BE2C (cell line): ENCODE measurements at regions not wholly inside any gene's neighbourhood (a gene's known extent, or its start where the extent isn't known, plus 50 kb on each side); places are given as distances from the start of the nearest gene placed in this dataset.

Experiments used
- DNase-seq: peaks from one replicate; pipeline ENCODE4 v3.0.0-alpha.2; 2020
- H3K27me3 ChIP-seq: fragments of 250-450 bp; sonication (Bioruptor Pico); 2 replicates; pipeline ENCODE4 v1.5.1; 2020; ENCODE audit warnings: mild to moderate bottlenecking
- H3K36me3 ChIP-seq: fragments of 250-450 bp; sonication (Bioruptor Pico); 2 replicates; pipeline ENCODE4 v1.5.1; 2020; ENCODE audit warnings: mild to moderate bottlenecking
- H3K4me1 ChIP-seq: fragments of 250-450 bp; sonication (Bioruptor Pico); 2 replicates; pipeline ENCODE4 v1.5.1; 2020
- H3K4me3 ChIP-seq: 2 replicates; pipeline ENCODE4 v1.5.1; 2011; ENCODE audit warnings: low read depth, low read length
- H3K9me3 ChIP-seq: fragments of 250-450 bp; sonication (Bioruptor Pico); 2 replicates; pipeline ENCODE4 v1.5.1; 2020
- TF ChIP-seq, protein P1 (sequence below): IDR thresholded peaks from 2 replicates; pipeline ENCODE4 v1.5.1; 2012; ENCODE audit warnings: mild to moderate bottlenecking, low read depth, low read length

- TF ChIP-seq, protein P1, sequence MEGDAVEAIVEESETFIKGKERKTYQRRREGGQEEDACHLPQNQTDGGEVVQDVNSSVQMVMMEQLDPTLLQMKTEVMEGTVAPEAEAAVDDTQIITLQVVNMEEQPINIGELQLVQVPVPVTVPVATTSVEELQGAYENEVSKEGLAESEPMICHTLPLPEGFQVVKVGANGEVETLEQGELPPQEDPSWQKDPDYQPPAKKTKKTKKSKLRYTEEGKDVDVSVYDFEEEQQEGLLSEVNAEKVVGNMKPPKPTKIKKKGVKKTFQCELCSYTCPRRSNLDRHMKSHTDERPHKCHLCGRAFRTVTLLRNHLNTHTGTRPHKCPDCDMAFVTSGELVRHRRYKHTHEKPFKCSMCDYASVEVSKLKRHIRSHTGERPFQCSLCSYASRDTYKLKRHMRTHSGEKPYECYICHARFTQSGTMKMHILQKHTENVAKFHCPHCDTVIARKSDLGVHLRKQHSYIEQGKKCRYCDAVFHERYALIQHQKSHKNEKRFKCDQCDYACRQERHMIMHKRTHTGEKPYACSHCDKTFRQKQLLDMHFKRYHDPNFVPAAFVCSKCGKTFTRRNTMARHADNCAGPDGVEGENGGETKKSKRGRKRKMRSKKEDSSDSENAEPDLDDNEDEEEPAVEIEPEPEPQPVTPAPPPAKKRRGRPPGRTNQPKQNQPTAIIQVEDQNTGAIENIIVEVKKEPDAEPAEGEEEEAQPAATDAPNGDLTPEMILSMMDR, result no peak
- DNase-seq, result no peak
- Histone ChIP-seq H3K9me3 (no peaks in the 10 kb centered on the region; the same call in 1 of the 2 replicates), H3K27me3 (no peaks in the 10 kb centered on the region), H3K4me3 (no peak overlapping the region), H3K4me1 (no peaks in the 10 kb centered on the region), H3K36me3 (no peaks in the 10 kb centered on the region)
Observed at GRCh38 chr14:98323836-98324235, 948.2 kb downstream of the BCL11B start.

DNA sequence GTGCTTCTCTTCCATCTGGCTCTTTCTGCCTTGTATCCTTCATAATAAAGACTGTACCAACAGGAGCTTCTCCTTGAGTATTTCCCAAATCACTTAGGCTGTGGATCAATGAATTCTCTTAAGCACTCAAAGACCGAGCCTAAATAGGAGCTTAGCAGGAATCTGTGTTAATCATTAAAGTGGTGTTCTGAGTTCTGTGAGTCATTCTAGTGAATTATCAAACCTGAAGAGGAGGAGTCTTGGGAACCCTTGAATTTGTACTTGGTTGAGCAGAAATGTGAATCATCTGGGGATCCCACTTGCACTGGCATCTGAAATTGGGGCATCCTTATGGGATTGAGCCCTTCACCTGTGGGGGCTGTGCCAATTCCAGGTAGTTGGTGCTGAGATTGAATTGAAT is 946.2 kb downstream of the BCL11B start:
- Histone ChIP-seq H3K4me3 (no peak overlapping the region), H3K36me3 (no peaks in the 10 kb centered on the region), H3K9me3 (no peaks in the 10 kb centered on the region; the same call in 1 of the 2 replicates), H3K27me3 (no peaks in the 10 kb centered on the region), H3K4me1 (no peaks in the 10 kb centered on the region)
- TF ChIP-seq, protein P1, result no peak
- no peak for DNase-seq

GRCh38 chr14:98328496-98328895 is 943.5 kb downstream of the BCL11B start:
- no peak overlapping the region for H3K4me3 ChIP-seq
- no peaks in the 10 kb centered on the region for H3K36me3 ChIP-seq
- H3K4me1 ChIP-seq, result no peaks in the 10 kb centered on the region
- no peaks in the 10 kb centered on the region; the same call in 1 of the 2 replicates for H3K9me3 ChIP-seq
- TF ChIP-seq, protein P1, result no peak
- no peak for DNase-seq
- no peaks in the 10 kb centered on the region for H3K27me3 ChIP-seq

DNA sequence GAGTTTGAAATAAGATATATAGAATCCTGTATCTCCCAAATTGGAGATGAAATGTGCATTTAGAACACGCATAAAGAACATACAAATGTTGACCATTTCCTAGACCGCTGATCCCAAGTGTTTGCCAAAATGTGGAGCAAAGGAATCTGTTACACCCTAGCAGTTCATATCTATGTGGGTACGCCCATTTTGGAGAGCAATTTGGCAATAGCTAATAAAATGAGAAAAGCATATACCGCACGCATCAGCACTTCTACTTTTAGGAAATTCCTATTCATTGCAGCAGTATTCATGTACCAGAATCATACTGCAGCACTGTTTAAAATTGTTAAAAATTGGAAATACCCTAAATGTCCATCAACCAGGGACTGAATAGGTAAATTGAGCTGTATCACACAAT is 937.8 kb downstream of the BCL11B start:
- Histone ChIP-seq H3K9me3 (no peaks in the 10 kb centered on the region), H3K27me3 (no peaks in the 10 kb centered on the region), H3K4me1 (no peaks in the 10 kb centered on the region), H3K4me3 (no peak overlapping the region), H3K36me3 (no peaks in the 10 kb centered on the region)
- TF ChIP-seq, protein P1, result no peak
- DNase-seq, result no peak

DNA sequence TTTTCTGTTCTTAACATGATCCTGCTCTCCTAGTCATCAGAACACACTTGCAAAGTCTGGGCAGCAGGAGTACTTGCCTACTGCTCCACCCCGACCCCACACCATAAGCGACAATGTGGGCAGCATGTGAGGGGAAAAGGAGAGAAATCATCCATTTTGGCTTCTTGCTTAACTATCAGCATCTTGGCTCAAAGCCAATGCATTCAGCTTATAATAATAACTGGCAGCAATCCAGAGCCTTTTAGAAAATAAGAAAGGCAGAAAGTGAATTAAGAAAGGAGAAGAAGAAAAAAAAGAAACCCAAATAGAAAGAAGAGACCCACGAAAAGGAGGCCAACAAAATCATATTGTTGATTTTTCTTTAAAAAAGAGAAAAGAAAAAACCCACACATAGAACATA is 930.8 kb downstream of the BCL11B start:
- Histone ChIP-seq H3K4me1 (no peaks in the 10 kb centered on the region), H3K9me3 (no peaks in the 10 kb centered on the region; the same call in 1 of the 2 replicates)

GRCh38 chr14:98345161-98345560 is 926.8 kb downstream of the BCL11B start:
- H3K4me3 ChIP-seq, result no peak overlapping the region
- no peaks in the 10 kb centered on the region for H3K9me3 ChIP-seq
- no peaks in the 10 kb centered on the region for H3K27me3 ChIP-seq
- no peaks in the 10 kb centered on the region for H3K4me1 ChIP-seq
- no peaks in the 10 kb centered on the region for H3K36me3 ChIP-seq
- TF ChIP-seq, protein P1, result no peak
- no peak for DNase-seq

More for the DNA sequence above, 930.8 kb downstream of the BCL11B start:
- Histone ChIP-seq H3K27me3 (no peaks in the 10 kb centered on the region), H3K4me3 (no peak overlapping the region), H3K36me3 (no peaks in the 10 kb centered on the region)
- DNase-seq, result no peak
- TF ChIP-seq, protein P1, result no peak
